H1 (cell line): ENCODE measurements at regions not wholly inside any gene's neighbourhood (a gene's known extent, or its start where the extent isn't known, plus 50 kb on each side); places are given as distances from the start of the nearest gene placed in this dataset.

Experiments used
- TF ChIP-seq, protein P1 (sequence below): fragments of 300-600 bp; sonication (generic); IDR thresholded peaks from 2 replicates; pipeline ENCODE4 v1.7.1; 2012; ENCODE audit warnings: low read length, moderate library complexity, mild to moderate bottlenecking, inconsistent platforms; ENCODE audit not compliant: insufficient replicate concordance

- TF ChIP-seq, protein P1, sequence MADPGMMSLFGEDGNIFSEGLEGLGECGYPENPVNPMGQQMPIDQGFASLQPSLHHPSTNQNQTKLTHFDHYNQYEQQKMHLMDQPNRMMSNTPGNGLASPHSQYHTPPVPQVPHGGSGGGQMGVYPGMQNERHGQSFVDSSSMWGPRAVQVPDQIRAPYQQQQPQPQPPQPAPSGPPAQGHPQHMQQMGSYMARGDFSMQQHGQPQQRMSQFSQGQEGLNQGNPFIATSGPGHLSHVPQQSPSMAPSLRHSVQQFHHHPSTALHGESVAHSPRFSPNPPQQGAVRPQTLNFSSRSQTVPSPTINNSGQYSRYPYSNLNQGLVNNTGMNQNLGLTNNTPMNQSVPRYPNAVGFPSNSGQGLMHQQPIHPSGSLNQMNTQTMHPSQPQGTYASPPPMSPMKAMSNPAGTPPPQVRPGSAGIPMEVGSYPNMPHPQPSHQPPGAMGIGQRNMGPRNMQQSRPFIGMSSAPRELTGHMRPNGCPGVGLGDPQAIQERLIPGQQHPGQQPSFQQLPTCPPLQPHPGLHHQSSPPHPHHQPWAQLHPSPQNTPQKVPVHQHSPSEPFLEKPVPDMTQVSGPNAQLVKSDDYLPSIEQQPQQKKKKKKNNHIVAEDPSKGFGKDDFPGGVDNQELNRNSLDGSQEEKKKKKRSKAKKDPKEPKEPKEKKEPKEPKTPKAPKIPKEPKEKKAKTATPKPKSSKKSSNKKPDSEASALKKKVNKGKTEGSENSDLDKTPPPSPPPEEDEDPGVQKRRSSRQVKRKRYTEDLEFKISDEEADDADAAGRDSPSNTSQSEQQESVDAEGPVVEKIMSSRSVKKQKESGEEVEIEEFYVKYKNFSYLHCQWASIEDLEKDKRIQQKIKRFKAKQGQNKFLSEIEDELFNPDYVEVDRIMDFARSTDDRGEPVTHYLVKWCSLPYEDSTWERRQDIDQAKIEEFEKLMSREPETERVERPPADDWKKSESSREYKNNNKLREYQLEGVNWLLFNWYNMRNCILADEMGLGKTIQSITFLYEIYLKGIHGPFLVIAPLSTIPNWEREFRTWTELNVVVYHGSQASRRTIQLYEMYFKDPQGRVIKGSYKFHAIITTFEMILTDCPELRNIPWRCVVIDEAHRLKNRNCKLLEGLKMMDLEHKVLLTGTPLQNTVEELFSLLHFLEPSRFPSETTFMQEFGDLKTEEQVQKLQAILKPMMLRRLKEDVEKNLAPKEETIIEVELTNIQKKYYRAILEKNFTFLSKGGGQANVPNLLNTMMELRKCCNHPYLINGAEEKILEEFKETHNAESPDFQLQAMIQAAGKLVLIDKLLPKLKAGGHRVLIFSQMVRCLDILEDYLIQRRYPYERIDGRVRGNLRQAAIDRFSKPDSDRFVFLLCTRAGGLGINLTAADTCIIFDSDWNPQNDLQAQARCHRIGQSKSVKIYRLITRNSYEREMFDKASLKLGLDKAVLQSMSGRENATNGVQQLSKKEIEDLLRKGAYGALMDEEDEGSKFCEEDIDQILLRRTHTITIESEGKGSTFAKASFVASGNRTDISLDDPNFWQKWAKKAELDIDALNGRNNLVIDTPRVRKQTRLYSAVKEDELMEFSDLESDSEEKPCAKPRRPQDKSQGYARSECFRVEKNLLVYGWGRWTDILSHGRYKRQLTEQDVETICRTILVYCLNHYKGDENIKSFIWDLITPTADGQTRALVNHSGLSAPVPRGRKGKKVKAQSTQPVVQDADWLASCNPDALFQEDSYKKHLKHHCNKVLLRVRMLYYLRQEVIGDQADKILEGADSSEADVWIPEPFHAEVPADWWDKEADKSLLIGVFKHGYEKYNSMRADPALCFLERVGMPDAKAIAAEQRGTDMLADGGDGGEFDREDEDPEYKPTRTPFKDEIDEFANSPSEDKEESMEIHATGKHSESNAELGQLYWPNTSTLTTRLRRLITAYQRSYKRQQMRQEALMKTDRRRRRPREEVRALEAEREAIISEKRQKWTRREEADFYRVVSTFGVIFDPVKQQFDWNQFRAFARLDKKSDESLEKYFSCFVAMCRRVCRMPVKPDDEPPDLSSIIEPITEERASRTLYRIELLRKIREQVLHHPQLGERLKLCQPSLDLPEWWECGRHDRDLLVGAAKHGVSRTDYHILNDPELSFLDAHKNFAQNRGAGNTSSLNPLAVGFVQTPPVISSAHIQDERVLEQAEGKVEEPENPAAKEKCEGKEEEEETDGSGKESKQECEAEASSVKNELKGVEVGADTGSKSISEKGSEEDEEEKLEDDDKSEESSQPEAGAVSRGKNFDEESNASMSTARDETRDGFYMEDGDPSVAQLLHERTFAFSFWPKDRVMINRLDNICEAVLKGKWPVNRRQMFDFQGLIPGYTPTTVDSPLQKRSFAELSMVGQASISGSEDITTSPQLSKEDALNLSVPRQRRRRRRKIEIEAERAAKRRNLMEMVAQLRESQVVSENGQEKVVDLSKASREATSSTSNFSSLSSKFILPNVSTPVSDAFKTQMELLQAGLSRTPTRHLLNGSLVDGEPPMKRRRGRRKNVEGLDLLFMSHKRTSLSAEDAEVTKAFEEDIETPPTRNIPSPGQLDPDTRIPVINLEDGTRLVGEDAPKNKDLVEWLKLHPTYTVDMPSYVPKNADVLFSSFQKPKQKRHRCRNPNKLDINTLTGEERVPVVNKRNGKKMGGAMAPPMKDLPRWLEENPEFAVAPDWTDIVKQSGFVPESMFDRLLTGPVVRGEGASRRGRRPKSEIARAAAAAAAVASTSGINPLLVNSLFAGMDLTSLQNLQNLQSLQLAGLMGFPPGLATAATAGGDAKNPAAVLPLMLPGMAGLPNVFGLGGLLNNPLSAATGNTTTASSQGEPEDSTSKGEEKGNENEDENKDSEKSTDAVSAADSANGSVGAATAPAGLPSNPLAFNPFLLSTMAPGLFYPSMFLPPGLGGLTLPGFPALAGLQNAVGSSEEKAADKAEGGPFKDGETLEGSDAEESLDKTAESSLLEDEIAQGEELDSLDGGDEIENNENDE = no peak
Measured at GRCh38 chr4:153146961-153147360, 57.3 kb upstream of the TRIM2 start (continued).
